ENCODE measurements at regions not wholly inside any gene's neighbourhood (a gene's known extent, or its start where the extent isn't known, plus 50 kb on each side); places are given as distances from the start of the nearest gene placed in this dataset.

DNA sequence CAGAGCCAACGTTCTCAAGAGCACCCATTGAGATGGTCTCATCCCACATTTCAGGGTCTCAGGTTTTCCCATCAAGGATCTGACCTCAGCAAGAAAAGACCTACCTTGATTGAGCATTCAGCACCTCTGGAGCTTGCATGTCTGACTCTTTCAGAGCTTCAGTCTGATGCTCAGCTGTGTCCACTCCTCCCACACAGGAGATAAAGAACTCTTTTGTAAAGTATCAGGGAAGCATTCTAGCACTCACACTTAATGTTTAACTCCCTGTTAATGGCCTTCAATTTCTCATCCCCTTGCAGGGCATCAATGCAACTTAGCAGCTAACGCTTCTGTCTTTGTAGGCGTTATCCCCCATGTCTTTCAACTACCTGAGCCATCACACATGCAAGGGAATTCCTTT, 124.1 kb downstream of the GALC start:
- Histone ChIP-seq H3K4me1 (replicated peaks; ENCODE audit: insufficient read depth) (no peaks in the 10 kb centered on the region), H2AFZ (no peak overlapping the region), H3K79me2 (ENCODE audit: low read depth) (no peaks in the 10 kb centered on the region), H3K27me3 (ENCODE audit: insufficient read depth, low read depth) (no peaks in the 10 kb centered on the region), H3K27ac (no peak overlapping the region), H3K4me2 (no peak overlapping the region), H4K20me1 (ENCODE audit: insufficient read depth) (no peaks in the 10 kb centered on the region), H3K4me3 (no peak overlapping the region), H3K9me3 (ENCODE audit: insufficient read depth, low read depth) (no peaks in the 10 kb centered on the region), H3F3A (ENCODE audit: insufficient read depth, low read depth) (no peaks in the 10 kb centered on the region), H3K9me2 (ENCODE audit: insufficient read depth) (no peaks in the 10 kb centered on the region), H3K36me3 (ENCODE audit: low read depth) (no peaks in the 10 kb centered on the region)
- no peak for TF ChIP-seq EZH2 (IDR thresholded peaks at IDR 0.05; ENCODE audit: low read depth)
- TF ChIP-seq, protein P1, sequence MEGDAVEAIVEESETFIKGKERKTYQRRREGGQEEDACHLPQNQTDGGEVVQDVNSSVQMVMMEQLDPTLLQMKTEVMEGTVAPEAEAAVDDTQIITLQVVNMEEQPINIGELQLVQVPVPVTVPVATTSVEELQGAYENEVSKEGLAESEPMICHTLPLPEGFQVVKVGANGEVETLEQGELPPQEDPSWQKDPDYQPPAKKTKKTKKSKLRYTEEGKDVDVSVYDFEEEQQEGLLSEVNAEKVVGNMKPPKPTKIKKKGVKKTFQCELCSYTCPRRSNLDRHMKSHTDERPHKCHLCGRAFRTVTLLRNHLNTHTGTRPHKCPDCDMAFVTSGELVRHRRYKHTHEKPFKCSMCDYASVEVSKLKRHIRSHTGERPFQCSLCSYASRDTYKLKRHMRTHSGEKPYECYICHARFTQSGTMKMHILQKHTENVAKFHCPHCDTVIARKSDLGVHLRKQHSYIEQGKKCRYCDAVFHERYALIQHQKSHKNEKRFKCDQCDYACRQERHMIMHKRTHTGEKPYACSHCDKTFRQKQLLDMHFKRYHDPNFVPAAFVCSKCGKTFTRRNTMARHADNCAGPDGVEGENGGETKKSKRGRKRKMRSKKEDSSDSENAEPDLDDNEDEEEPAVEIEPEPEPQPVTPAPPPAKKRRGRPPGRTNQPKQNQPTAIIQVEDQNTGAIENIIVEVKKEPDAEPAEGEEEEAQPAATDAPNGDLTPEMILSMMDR (conservative IDR thresholded peaks at IDR 0.05), result no peak
- DNase-seq, result no peak
- intact Hi-C loops (cut with micrococcal nuclease; ENCODE audit: unreplicated experiment), result no loop called here
- BruUV-seq (replicated peaks), result no TSS peak
- ChIA-PET POLR2A (ENCODE audit: unreplicated experiment) (no interaction called here), CTCF (no interaction called here)

- H3K4me3 ChIP-seq, result no peak overlapping the region
- no peaks in the 10 kb centered on the region for H4K20me1 ChIP-seq (ENCODE audit: insufficient read depth)
- H2AFZ ChIP-seq, result no peak overlapping the region
- H3K27me3 ChIP-seq (ENCODE audit: insufficient read depth, low read depth), result no peaks in the 10 kb centered on the region
- ChIA-PET POLR2A (ENCODE audit: unreplicated experiment) (no interaction called here), CTCF (no interaction called here)
- TF ChIP-seq EZH2 (IDR thresholded peaks at IDR 0.05; ENCODE audit: low read depth), result no peak
- TF ChIP-seq, protein P1 (conservative IDR thresholded peaks at IDR 0.05), result no peak
- H3K9me3 ChIP-seq (ENCODE audit: insufficient read depth, low read depth), result no peaks in the 10 kb centered on the region
- no peaks in the 10 kb centered on the region for H3K36me3 ChIP-seq (ENCODE audit: low read depth)
- no peak for DNase-seq
- H3K79me2 ChIP-seq (ENCODE audit: low read depth), result no peaks in the 10 kb centered on the region
- intact Hi-C loops (cut with micrococcal nuclease; ENCODE audit: unreplicated experiment), result no loop called here
- no TSS peak for BruUV-seq (replicated peaks)
- no peaks in the 10 kb centered on the region for H3F3A ChIP-seq (ENCODE audit: insufficient read depth, low read depth)
- H3K9me2 ChIP-seq (ENCODE audit: insufficient read depth), result no peaks in the 10 kb centered on the region
- H3K27ac ChIP-seq, result no peak overlapping the region
- H3K4me2 ChIP-seq, result no peak overlapping the region
- no peaks in the 10 kb centered on the region for H3K4me1 ChIP-seq (replicated peaks; ENCODE audit: insufficient read depth)
Measured at GRCh38 chr14:87866116-87866515, 126.9 kb downstream of the GALC start.

- H3K79me2 ChIP-seq (ENCODE audit: low read depth), result no peaks in the 10 kb centered on the region
- TF ChIP-seq, protein P1 (conservative IDR thresholded peaks at IDR 0.05), result no peak
- no peaks in the 10 kb centered on the region for H4K20me1 ChIP-seq (ENCODE audit: insufficient read depth)
- no peak overlapping the region for H2AFZ ChIP-seq
- H3F3A ChIP-seq (ENCODE audit: insufficient read depth, low read depth), result no peaks in the 10 kb centered on the region
- no TSS peak for BruUV-seq (replicated peaks)
- H3K27me3 ChIP-seq (ENCODE audit: insufficient read depth, low read depth), result no peaks in the 10 kb centered on the region
- H3K4me2 ChIP-seq, result no peak overlapping the region
- no peak overlapping the region for H3K4me3 ChIP-seq
- no peaks in the 10 kb centered on the region for H3K9me3 ChIP-seq (ENCODE audit: insufficient read depth, low read depth)
- POLR2A ChIA-PET (ENCODE audit: unreplicated experiment), result no interaction called here
- no peak for DNase-seq
- no peaks in the 10 kb centered on the region for H3K4me1 ChIP-seq (replicated peaks; ENCODE audit: insufficient read depth)
- intact Hi-C loops (cut with micrococcal nuclease; ENCODE audit: unreplicated experiment), result no loop called here
- H3K9me2 ChIP-seq (ENCODE audit: insufficient read depth), result no peaks in the 10 kb centered on the region
- H3K27ac ChIP-seq, result no peak overlapping the region
- no peaks in the 10 kb centered on the region for H3K36me3 ChIP-seq (ENCODE audit: low read depth)
- CTCF ChIA-PET, result no interaction called here
Measured at GRCh38 chr14:87864356-87865270, 128.4 kb downstream of the GALC start.

Measured in PC-9 (cell line).